ENCODE measurements at regions not wholly inside any gene's neighbourhood (a gene's known extent, or its start where the extent isn't known, plus 50 kb on each side); places are given as distances from the start of the nearest gene placed in this dataset.

DNA sequence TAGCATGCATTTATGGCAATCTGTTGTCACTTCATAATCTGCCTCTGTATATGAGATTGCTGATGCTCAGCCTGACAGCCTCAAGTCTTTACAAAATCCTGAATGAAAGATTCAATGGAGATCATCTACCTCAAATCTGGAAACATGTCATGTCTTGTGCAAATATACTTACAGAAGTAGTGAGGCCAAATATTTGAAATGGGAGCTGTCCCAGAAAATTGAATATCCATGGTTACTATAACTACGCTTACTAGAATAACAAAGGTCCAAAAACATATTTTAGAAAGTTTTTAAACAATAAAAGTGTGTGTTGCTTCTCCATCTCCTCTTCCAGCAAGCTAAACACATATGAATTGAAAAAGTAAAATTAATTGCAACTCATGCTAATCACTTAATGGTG, 133.2 kb upstream of the DPH6 start:
- intact Hi-C loops (cut with DNase I): no loop called here
- H3K9me3 ChIP-seq: no peaks in the 10 kb centered on the region

DNA sequence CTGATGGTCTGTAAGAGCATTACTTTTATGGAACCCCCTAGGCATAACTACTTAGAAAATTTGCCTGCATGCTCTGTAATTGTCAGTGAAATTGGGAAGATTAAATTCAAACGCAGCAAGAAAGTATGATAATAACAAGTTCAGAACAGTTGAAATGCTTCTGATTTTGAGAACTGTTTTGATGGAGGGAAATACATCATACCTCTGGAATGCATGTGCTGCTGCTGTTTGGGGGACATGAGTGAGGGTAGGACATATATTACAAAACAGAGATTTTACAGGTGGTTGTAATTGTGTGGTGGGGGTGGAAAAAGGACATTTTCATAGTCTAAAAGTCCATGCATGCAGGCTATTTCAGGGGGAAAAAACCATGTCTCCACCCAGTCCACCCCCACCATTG, 135.0 kb upstream of the DPH6 start:
- H3K9me3 ChIP-seq: no peaks in the 10 kb centered on the region
- peaks cover 0 to 2% (median under 1%) of the 10 kb centered on the region in 4 donors for H3K4me1 ChIP-seq
- no peaks in the 10 kb centered on the region for H3K36me3 ChIP-seq
- WGBS, 2 donors: 78 to 80% methylated on average over 1 of the region's 1 CpG
- DNase-seq: no peak
- H3K27me3 ChIP-seq: no peaks in the 10 kb centered on the region
- H3K27ac ChIP-seq: peak overlapping the region in 1 of 4 donors; percentile 9
- intact Hi-C loops (cut with DNase I): no loop called here
- TF ChIP-seq EP300 (IDR thresholded peaks at IDR 0.05): no peak
- no peak for TF ChIP-seq POLR2AphosphoS5 (IDR thresholded peaks at IDR 0.05)
- TF ChIP-seq POLR2A (IDR thresholded peaks at IDR 0.05): no peak
- TF ChIP-seq, protein P1, sequence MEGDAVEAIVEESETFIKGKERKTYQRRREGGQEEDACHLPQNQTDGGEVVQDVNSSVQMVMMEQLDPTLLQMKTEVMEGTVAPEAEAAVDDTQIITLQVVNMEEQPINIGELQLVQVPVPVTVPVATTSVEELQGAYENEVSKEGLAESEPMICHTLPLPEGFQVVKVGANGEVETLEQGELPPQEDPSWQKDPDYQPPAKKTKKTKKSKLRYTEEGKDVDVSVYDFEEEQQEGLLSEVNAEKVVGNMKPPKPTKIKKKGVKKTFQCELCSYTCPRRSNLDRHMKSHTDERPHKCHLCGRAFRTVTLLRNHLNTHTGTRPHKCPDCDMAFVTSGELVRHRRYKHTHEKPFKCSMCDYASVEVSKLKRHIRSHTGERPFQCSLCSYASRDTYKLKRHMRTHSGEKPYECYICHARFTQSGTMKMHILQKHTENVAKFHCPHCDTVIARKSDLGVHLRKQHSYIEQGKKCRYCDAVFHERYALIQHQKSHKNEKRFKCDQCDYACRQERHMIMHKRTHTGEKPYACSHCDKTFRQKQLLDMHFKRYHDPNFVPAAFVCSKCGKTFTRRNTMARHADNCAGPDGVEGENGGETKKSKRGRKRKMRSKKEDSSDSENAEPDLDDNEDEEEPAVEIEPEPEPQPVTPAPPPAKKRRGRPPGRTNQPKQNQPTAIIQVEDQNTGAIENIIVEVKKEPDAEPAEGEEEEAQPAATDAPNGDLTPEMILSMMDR (IDR thresholded peaks at IDR 0.05): no peak
- H3K4me3 ChIP-seq: no peak overlapping the region

More for the DNA sequence above, 133.2 kb upstream of the DPH6 start:
- no peaks in the 10 kb centered on the region for H3K36me3 ChIP-seq
- H3K27ac ChIP-seq: peak overlapping the region in 1 of 4 donors; percentile 20
- TF ChIP-seq EP300 (IDR thresholded peaks at IDR 0.05): no peak
- TF ChIP-seq, protein P1 (IDR thresholded peaks at IDR 0.05): no peak
- no peak for TF ChIP-seq POLR2AphosphoS5 (IDR thresholded peaks at IDR 0.05)
- TF ChIP-seq POLR2A (IDR thresholded peaks at IDR 0.05): no peak
- WGBS, 2 donors: 94 to 96% methylated on average over 1 of the region's 1 CpG
- DNase-seq: no peak
- H3K4me1 ChIP-seq: peaks cover 0 to 18% (median 12%) of the 10 kb centered on the region in 4 donors
- no peaks in the 10 kb centered on the region for H3K27me3 ChIP-seq
- H3K4me3 ChIP-seq: no peak overlapping the region

DNA sequence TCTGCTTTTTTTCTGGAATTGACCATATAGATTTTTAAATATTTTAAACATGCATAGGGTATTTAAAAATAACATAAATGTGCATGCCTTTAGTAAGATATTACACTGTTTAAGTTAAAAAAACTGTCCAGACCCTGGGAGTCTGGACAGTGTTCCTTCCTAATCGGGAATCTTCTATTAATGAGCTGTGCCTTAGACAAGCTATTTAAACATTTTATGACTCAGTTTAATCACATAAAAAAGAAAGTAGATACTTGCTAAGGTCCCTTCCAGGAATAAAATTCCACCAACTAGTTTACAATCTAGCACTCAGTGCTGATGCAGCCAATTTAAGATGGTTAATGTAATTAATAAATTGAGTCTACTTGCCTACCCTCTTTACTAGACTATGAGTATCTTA, 140.4 kb upstream of the DPH6 start:
- no peak overlapping the region for H3K4me3 ChIP-seq
- H3K36me3 ChIP-seq: no peaks in the 10 kb centered on the region
- H3K4me1 ChIP-seq: peaks cover 0 to 24% (median 12%) of the 10 kb centered on the region in 4 donors
- intact Hi-C loops (cut with DNase I): no loop called here
- 78 to 83% methylated on average over 1 of the region's 1 CpG for WGBS, 2 donors
- no peaks in the 10 kb centered on the region for H3K27me3 ChIP-seq
- no peaks in the 10 kb centered on the region for H3K9me3 ChIP-seq
- no peak for TF ChIP-seq EP300 (IDR thresholded peaks at IDR 0.05)
- TF ChIP-seq POLR2AphosphoS5 (IDR thresholded peaks at IDR 0.05): no peak
- no peak for TF ChIP-seq POLR2A (IDR thresholded peaks at IDR 0.05)
- TF ChIP-seq, protein P1 (IDR thresholded peaks at IDR 0.05): no peak
- DNase-seq: no peak
- no peak overlapping the region for H3K27ac ChIP-seq

DNA sequence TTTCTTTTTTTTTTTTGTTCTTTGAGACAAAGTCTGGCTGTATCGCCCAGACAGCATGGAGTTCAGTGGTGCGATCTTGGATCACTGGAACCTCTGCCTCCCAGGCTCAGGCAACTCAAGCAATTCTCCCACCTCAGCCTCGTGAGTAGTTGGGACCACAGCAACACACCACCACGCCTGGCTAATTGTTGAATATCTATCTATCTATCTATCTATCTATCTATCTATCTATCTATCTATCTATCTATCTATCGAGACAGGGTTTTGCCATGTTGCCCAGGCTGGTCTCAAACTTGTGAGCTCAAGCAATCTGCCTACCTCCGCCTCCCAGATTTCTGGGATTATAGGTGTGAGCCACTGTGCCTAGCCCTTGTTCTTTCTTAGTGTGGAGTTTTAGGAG, 143.3 kb upstream of the DPH6 start:
- TF ChIP-seq POLR2AphosphoS5 (IDR thresholded peaks at IDR 0.05) (no peak), POLR2A (IDR thresholded peaks at IDR 0.05) (no peak), EP300 (IDR thresholded peaks at IDR 0.05) (no peak)
- TF ChIP-seq, protein P1 (IDR thresholded peaks at IDR 0.05): no peak
- H3K4me3 ChIP-seq: no peak overlapping the region
- no peaks in the 10 kb centered on the region for H3K36me3 ChIP-seq
- WGBS, 2 donors: 94 to 95% methylated on average over 6 of the region's 6 CpGs
- DNase-seq: no peak
- intact Hi-C loops (cut with DNase I): no loop called here
- peaks cover 0 to 29% (median 19%) of the 10 kb centered on the region in 4 donors for H3K4me1 ChIP-seq
- H3K27me3 ChIP-seq: no peaks in the 10 kb centered on the region
- H3K9me3 ChIP-seq: no peaks in the 10 kb centered on the region
- no peak overlapping the region for H3K27ac ChIP-seq

DNA sequence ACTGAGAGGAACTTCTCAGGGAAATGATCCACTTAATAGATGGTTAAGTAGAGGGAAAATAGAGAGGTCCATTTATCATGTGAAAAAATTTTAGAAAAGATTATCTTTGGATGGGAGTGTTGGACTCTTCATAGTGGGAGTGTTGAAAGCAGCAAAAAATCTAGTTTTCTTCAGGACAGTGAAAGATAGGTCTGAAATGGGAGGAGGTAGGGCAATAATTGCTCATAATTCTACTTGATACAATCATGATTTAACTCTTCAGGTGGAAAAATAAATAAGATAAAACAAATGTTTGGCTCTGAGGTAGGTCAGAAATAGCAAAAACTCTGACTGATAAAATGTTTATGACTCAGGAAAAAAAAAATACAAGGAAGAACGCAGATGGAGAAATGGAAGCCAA, 144.1 kb upstream of the DPH6 start:
- Histone ChIP-seq H3K4me1 (peaks cover 0 to 29% (median 19%) of the 10 kb centered on the region in 4 donors), H3K4me3 (no peak overlapping the region), H3K36me3 (no peaks in the 10 kb centered on the region), H3K27ac (peak overlapping the region; percentile 1 to 82 (median 46)), H3K27me3 (no peaks in the 10 kb centered on the region), H3K9me3 (no peaks in the 10 kb centered on the region)
- 15 to 58% methylated on average over 1 of the region's 1 CpG for WGBS, 2 donors
- TF ChIP-seq POLR2A (IDR thresholded peaks at IDR 0.05): no peak
- TF ChIP-seq, protein P1 (IDR thresholded peaks at IDR 0.05): no peak
- TF ChIP-seq EP300 (IDR thresholded peaks at IDR 0.05): no peak
- TF ChIP-seq POLR2AphosphoS5 (IDR thresholded peaks at IDR 0.05): no peak
- DNase-seq: no peak
- intact Hi-C loops (cut with DNase I): no loop called here
